CD8-positive, alpha-beta memory T cell (primary cell): ENCODE measurements at regions not wholly inside any gene's neighbourhood (a gene's known extent, or its start where the extent isn't known, plus 50 kb on each side); places are given as distances from the start of the nearest gene placed in this dataset.

ENCODE experiments used
- CTCF ChIA-PET: fragments of 350-600 bp; sonication (Branson Sonifier 250); formaldehyde crosslinking; loops from one replicate; lab custom pipeline; 2021; ENCODE audit warnings: antibody characterized with exemption; lab: Charles Lee
- POLR2A ChIA-PET: fragments of 350-600 bp; sonication (Branson Sonifier 250); formaldehyde crosslinking; loops from one replicate; lab custom pipeline; 2021; ENCODE audit warnings: antibody characterized with exemption; lab: Charles Lee
- DNase-seq, 5 donors: peaks; one replicate each; pipeline versions ENCODE4 v3.0.0 to v3.0.0-alpha.2; 2020 to 2022; ENCODE audit warnings: mixed read lengths in 1 of 5
- H3K27ac ChIP-seq: one replicate; pipeline ENCODE4 v1.7.0; 2013; ENCODE audit warnings: low read depth, mild to moderate bottlenecking, low read length, moderate library complexity
- H3K27me3 ChIP-seq: 2 replicates; pipeline ENCODE4 v1.7.0; 2013; ENCODE audit warnings: low read length, mild to moderate bottlenecking; ENCODE audit not compliant: insufficient read depth, poor library complexity, severe bottlenecking
- H3K36me3 ChIP-seq: 2 replicates; pipeline ENCODE4 v1.7.0; 2013; ENCODE audit warnings: mild to moderate bottlenecking, low read length, moderate library complexity; ENCODE audit not compliant: insufficient read depth
- H3K4me1 ChIP-seq: 2 replicates; pipeline ENCODE4 v1.7.0; 2013; ENCODE audit warnings: mild to moderate bottlenecking, low read length, moderate library complexity; ENCODE audit not compliant: insufficient read depth
- H3K4me3 ChIP-seq: 2 replicates; pipeline ENCODE4 v1.7.0; 2013; ENCODE audit warnings: mild to moderate bottlenecking, low read length
- H3K9me3 ChIP-seq: 2 replicates; pipeline ENCODE4 v1.7.0; 2013; ENCODE audit warnings: mild to moderate bottlenecking, low read length
- H3K27ac Mint-ChIP-seq, 8 donors: one replicate each; pipeline ENCODE4 v1.8.0; 2020 to 2021; ENCODE audit warnings: mixed read lengths in 8 of 8, mild to moderate bottlenecking in 6 of 8, inconsistent platforms in 3 of 8, moderate library complexity in 3 of 8
- H3K27me3 Mint-ChIP-seq, 2 donors: one replicate each; pipeline ENCODE4 v1.8.0; 2020 to 2021; ENCODE audit warnings: mixed read lengths in 2 of 2, mild to moderate bottlenecking in 1 of 2, moderate library complexity in 1 of 2
- H3K36me3 Mint-ChIP-seq, 3 donors: one replicate each; pipeline ENCODE4 v1.8.0; 2020 to 2021; ENCODE audit warnings: mixed read lengths in 3 of 3, inconsistent platforms in 1 of 3, mild to moderate bottlenecking in 1 of 3
- H3K4me1 Mint-ChIP-seq, 3 donors: one replicate each; pipeline ENCODE4 v1.8.0; 2020 to 2021; ENCODE audit warnings: mixed read lengths in 3 of 3, inconsistent platforms in 1 of 3, mild to moderate bottlenecking in 1 of 3
- H3K4me3 Mint-ChIP-seq, 7 donors: one replicate each; pipeline ENCODE4 v1.8.0; 2020 to 2021; ENCODE audit warnings: mixed read lengths in 7 of 7, mild to moderate bottlenecking in 6 of 7, moderate library complexity in 4 of 7, inconsistent platforms in 2 of 7
- H3K9me3 Mint-ChIP-seq, 5 donors: one replicate each; pipeline ENCODE4 v1.8.0; 2020 to 2022; ENCODE audit warnings: mixed read lengths in 5 of 5, mild to moderate bottlenecking in 3 of 5, moderate library complexity in 2 of 5, inconsistent platforms in 1 of 5

- peaks cover 0 to 5% (median 0%) of the 10 kb centered on the region in 3 donors for H3K4me1 Mint-ChIP-seq
- H3K27ac Mint-ChIP-seq: peak overlapping the region in 1 of 8 donors; percentile 3
- Histone ChIP-seq H3K36me3 (no peaks in the 10 kb centered on the region), H3K4me3 (no peak overlapping the region), H3K4me1 (no peaks in the 10 kb centered on the region), H3K27me3 (no peaks in the 10 kb centered on the region), H3K27ac (no peak overlapping the region), H3K9me3 (no peaks in the 10 kb centered on the region)
- POLR2A ChIA-PET: no interaction called here
- no peak overlapping the region for H3K4me3 Mint-ChIP-seq
- no peaks in the 10 kb centered on the region for H3K36me3 Mint-ChIP-seq
- CTCF ChIA-PET: no interaction called here
- peaks cover 0 to 2% (median 0%) of the 10 kb centered on the region in 5 donors for H3K9me3 Mint-ChIP-seq
- no peak for DNase-seq
- H3K27me3 Mint-ChIP-seq: peaks cover 4 to 9% of the 10 kb centered on the region in 2 donors
Measured at GRCh38 chr13:79098596-79098995, 307.5 kb downstream of the RBM26 start.

- H3K27me3 Mint-ChIP-seq: peaks cover 4 to 5% of the 10 kb centered on the region in 2 donors
- Histone ChIP-seq H3K9me3 (no peaks in the 10 kb centered on the region), H3K27me3 (no peaks in the 10 kb centered on the region), H3K4me3 (no peak overlapping the region), H3K36me3 (no peaks in the 10 kb centered on the region), H3K27ac (no peak overlapping the region), H3K4me1 (no peaks in the 10 kb centered on the region)
- no peak overlapping the region for H3K27ac Mint-ChIP-seq
- no peaks in the 10 kb centered on the region for H3K36me3 Mint-ChIP-seq
- peaks cover 0 to 5% (median 0%) of the 10 kb centered on the region in 3 donors for H3K4me1 Mint-ChIP-seq
- DNase-seq: no peak
- peaks cover 0 to 2% (median 0%) of the 10 kb centered on the region in 5 donors for H3K9me3 Mint-ChIP-seq
- ChIA-PET CTCF (no interaction called here), POLR2A (no interaction called here)
- H3K4me3 Mint-ChIP-seq: no peak overlapping the region
Measured at GRCh38 chr13:79097201-79097600, 308.9 kb downstream of the RBM26 start.

GRCh38 chr13:79096099-79096498 lies 310.0 kb downstream of the RBM26 start:
- Mint-ChIP-seq H3K9me3 (peaks cover 0 to 2% (median 0%) of the 10 kb centered on the region in 5 donors), H3K4me3 (no peak overlapping the region), H3K27ac (no peak overlapping the region), H3K27me3 (peaks cover 4 to 5% of the 10 kb centered on the region in 2 donors), H3K36me3 (no peaks in the 10 kb centered on the region), H3K4me1 (peaks cover 0 to 5% (median 0%) of the 10 kb centered on the region in 3 donors)
- Histone ChIP-seq H3K4me1 (no peaks in the 10 kb centered on the region), H3K27ac (no peak overlapping the region), H3K4me3 (no peak overlapping the region), H3K27me3 (no peaks in the 10 kb centered on the region), H3K36me3 (no peaks in the 10 kb centered on the region), H3K9me3 (no peaks in the 10 kb centered on the region)
- no peak for DNase-seq
- CTCF ChIA-PET: no interaction called here
- POLR2A ChIA-PET: no interaction called here

GRCh38 chr13:79090552-79091124 lies 315.4 kb downstream of the RBM26 start:
- no peak for DNase-seq
- peaks cover 1 to 13% of the 10 kb centered on the region in 2 donors for H3K27me3 Mint-ChIP-seq
- Histone ChIP-seq H3K4me1 (no peaks in the 10 kb centered on the region), H3K27ac (no peak overlapping the region), H3K36me3 (no peaks in the 10 kb centered on the region), H3K4me3 (no peak overlapping the region), H3K9me3 (no peaks in the 10 kb centered on the region), H3K27me3 (no peaks in the 10 kb centered on the region)
- H3K4me1 Mint-ChIP-seq: peaks cover 0 to 3% (median 0%) of the 10 kb centered on the region in 3 donors
- no peaks in the 10 kb centered on the region for H3K36me3 Mint-ChIP-seq
- H3K4me3 Mint-ChIP-seq: no peak overlapping the region
- H3K9me3 Mint-ChIP-seq: peaks cover 0 to 2% (median 0%) of the 10 kb centered on the region in 5 donors
- CTCF ChIA-PET: no interaction called here
- no peak overlapping the region for H3K27ac Mint-ChIP-seq
- POLR2A ChIA-PET: no interaction called here

- POLR2A ChIA-PET: no interaction called here
- CTCF ChIA-PET: no interaction called here
Measured at GRCh38 chr13:79084802-79085424, 321.1 kb downstream of the RBM26 start.

GRCh38 chr13:79081942-79082341 lies 324.1 kb downstream of the RBM26 start:
- Histone ChIP-seq H3K9me3 (no peaks in the 10 kb centered on the region), H3K36me3 (no peaks in the 10 kb centered on the region), H3K4me3 (no peak overlapping the region), H3K4me1 (no peaks in the 10 kb centered on the region), H3K27ac (no peak overlapping the region), H3K27me3 (no peaks in the 10 kb centered on the region)
- ChIA-PET CTCF (no interaction called here), POLR2A (no interaction called here)
- Mint-ChIP-seq H3K27ac (peak overlapping the region in 1 of 8 donors; percentile 69), H3K4me3 (peak overlapping the region in 2 of 7 donors; percentile 5 to 7), H3K27me3 (peaks cover 0 to 6% of the 10 kb centered on the region in 2 donors), H3K36me3 (no peaks in the 10 kb centered on the region), H3K4me1 (peaks cover 2 to 6% (median 5%) of the 10 kb centered on the region in 3 donors), H3K9me3 (peaks cover 0 to 4% (median 0%) of the 10 kb centered on the region in 5 donors)
- DNase-seq: no peak

More at GRCh38 chr13:79084802-79085424, 321.1 kb downstream of the RBM26 start:
- DNase-seq: no peak
- H3K4me3 ChIP-seq: no peak overlapping the region
- H3K36me3 Mint-ChIP-seq: no peaks in the 10 kb centered on the region
- H3K4me1 Mint-ChIP-seq: peaks cover 2 to 5% (median 3%) of the 10 kb centered on the region in 3 donors
- H3K9me3 Mint-ChIP-seq: no peaks in the 10 kb centered on the region
- H3K9me3 ChIP-seq: no peaks in the 10 kb centered on the region
- H3K27me3 Mint-ChIP-seq: peaks cover 6 to 7% of the 10 kb centered on the region in 2 donors
- H3K27ac Mint-ChIP-seq: peak overlapping the region in 1 of 8 donors; percentile 64
- no peaks in the 10 kb centered on the region for H3K27me3 ChIP-seq
- H3K36me3 ChIP-seq: no peaks in the 10 kb centered on the region
- no peak overlapping the region for H3K4me3 Mint-ChIP-seq
- H3K4me1 ChIP-seq: no peaks in the 10 kb centered on the region
- no peak overlapping the region for H3K27ac ChIP-seq

GRCh38 chr13:79079351-79079839 lies 326.7 kb downstream of the RBM26 start:
- Mint-ChIP-seq H3K27me3 (peaks cover 6 to 9% of the 10 kb centered on the region in 2 donors), H3K36me3 (no peaks in the 10 kb centered on the region), H3K9me3 (peaks cover 0 to 4% (median 0%) of the 10 kb centered on the region in 5 donors), H3K4me3 (no peak overlapping the region), H3K27ac (no peak overlapping the region), H3K4me1 (peaks cover 2 to 6% (median 5%) of the 10 kb centered on the region in 3 donors)
- H3K4me1 ChIP-seq: no peaks in the 10 kb centered on the region
- POLR2A ChIA-PET: no interaction called here
- CTCF ChIA-PET: no interaction called here
- no peaks in the 10 kb centered on the region for H3K27me3 ChIP-seq
- no peaks in the 10 kb centered on the region for H3K9me3 ChIP-seq
- DNase-seq: no peak
- no peaks in the 10 kb centered on the region for H3K36me3 ChIP-seq
- no peak overlapping the region for H3K4me3 ChIP-seq
- no peak overlapping the region for H3K27ac ChIP-seq

- ChIA-PET POLR2A (no interaction called here), CTCF (no interaction called here)
- Histone ChIP-seq H3K27ac (no peak overlapping the region), H3K4me1 (no peaks in the 10 kb centered on the region), H3K4me3 (no peak overlapping the region), H3K27me3 (no peaks in the 10 kb centered on the region), H3K9me3 (no peaks in the 10 kb centered on the region), H3K36me3 (no peaks in the 10 kb centered on the region)
- no peaks in the 10 kb centered on the region for H3K36me3 Mint-ChIP-seq
- DNase-seq: no peak
- peaks cover 0 to 3% (median 0%) of the 10 kb centered on the region in 3 donors for H3K4me1 Mint-ChIP-seq
- H3K27me3 Mint-ChIP-seq: peaks cover 5 to 12% of the 10 kb centered on the region in 2 donors
- H3K9me3 Mint-ChIP-seq: peaks cover 0 to 4% (median 0%) of the 10 kb centered on the region in 5 donors
- H3K4me3 Mint-ChIP-seq: no peak overlapping the region
- H3K27ac Mint-ChIP-seq: no peak overlapping the region
Measured at GRCh38 chr13:79075703-79076102, 330.4 kb downstream of the RBM26 start.
